GM19043 (cell line): ENCODE measurements at regions not wholly inside any gene's neighbourhood (a gene's known extent, or its start where the extent isn't known, plus 50 kb on each side); places are given as distances from the start of the nearest gene placed in this dataset.

ENCODE experiments used
- ATAC-seq: cut with Tn5 transposase; IDR thresholded peaks from one replicate; pipeline ENCODE4 v1.9.1; 2021; ENCODE audit warnings: low read depth; ENCODE audit not compliant: unreplicated experiment

GRCh38 chr2:16566701-16567100, 98.9 kb downstream of the CYRIA start:
- no peak for ATAC-seq

- ATAC-seq: no peak
Measured at GRCh38 chr2:16565481-16565880, 100.2 kb downstream of the CYRIA start.

- ATAC-seq: no peak
Measured at GRCh38 chr2:16561676-16562075, 104.0 kb downstream of the CYRIA start.

- ATAC-seq: no peak
Measured at GRCh38 chr2:16561251-16561650, 104.4 kb downstream of the CYRIA start.

- no peak for ATAC-seq
Measured at GRCh38 chr2:16559278-16560067, 106.2 kb downstream of the CYRIA start.

GRCh38 chr2:16554060-16554583, 111.5 kb downstream of the CYRIA start:
- no peak for ATAC-seq

- no peak for ATAC-seq
Measured at GRCh38 chr2:16553226-16553625, 112.4 kb downstream of the CYRIA start.

- ATAC-seq: no peak
Measured at GRCh38 chr2:16552202-16552601, 113.4 kb downstream of the CYRIA start.

GRCh38 chr2:16548036-16548435, 117.6 kb downstream of the CYRIA start:
- ATAC-seq: no peak

GRCh38 chr2:16546128-16546754, 119.4 kb downstream of the CYRIA start:
- no peak for ATAC-seq

GRCh38 chr2:16538707-16539106, 126.9 kb downstream of the CYRIA start:
- no peak for ATAC-seq

- no peak for ATAC-seq
Measured at GRCh38 chr2:16537347-16537746, 128.3 kb downstream of the CYRIA start.

- no peak for ATAC-seq
Measured at GRCh38 chr2:16526193-16526592, 139.4 kb downstream of the CYRIA start.

GRCh38 chr2:16525265-16525887, 140.3 kb downstream of the CYRIA start:
- ATAC-seq: no peak

GRCh38 chr2:16523711-16524110, 141.9 kb downstream of the CYRIA start:
- no peak for ATAC-seq

- ATAC-seq: no peak
Measured at GRCh38 chr2:16522031-16522831, 143.4 kb downstream of the CYRIA start.

- no peak for ATAC-seq
Measured at GRCh38 chr2:16520891-16521290, 144.7 kb downstream of the CYRIA start.

GRCh38 chr2:16515696-16516095, 149.9 kb downstream of the CYRIA start:
- ATAC-seq: no peak

GRCh38 chr2:16513626-16514025, 152.0 kb downstream of the CYRIA start:
- ATAC-seq: no peak

GRCh38 chr2:16511041-16511440, 154.6 kb downstream of the CYRIA start:
- ATAC-seq: no peak

GRCh38 chr2:16509042-16509441, 156.6 kb downstream of the CYRIA start:
- no peak for ATAC-seq
